WI38 (cell line): ENCODE measurements at regions not wholly inside any gene's neighbourhood (a gene's known extent, or its start where the extent isn't known, plus 50 kb on each side); places are given as distances from the start of the nearest gene placed in this dataset.

Source experiments
- H3K4me3 ChIP-seq: 2 replicates; pipeline ENCODE4 v1.5.1; 2011; ENCODE audit warnings: low read depth, mild to moderate bottlenecking, control low read depth, low read length
- CTCF ChIP-seq: IDR thresholded peaks from 2 replicates; pipeline ENCODE4 v1.5.1; 2012; ENCODE audit warnings: low read depth, mild to moderate bottlenecking, control low read depth, low read length

GRCh38 chr2:136386046-136386445, 268.1 kb upstream of the CXCR4 start:
- no peak overlapping the region for H3K4me3 ChIP-seq
- no peak for TF ChIP-seq CTCF

GRCh38 chr2:136384531-136385303, 266.8 kb upstream of the CXCR4 start:
- no peak overlapping the region for H3K4me3 ChIP-seq
- no peak for TF ChIP-seq CTCF

- no peak for TF ChIP-seq CTCF
- H3K4me3 ChIP-seq = no peak overlapping the region
Observed at GRCh38 chr2:136383167-136383566, 265.2 kb upstream of the CXCR4 start.

GRCh38 chr2:136381722-136382633, 264.0 kb upstream of the CXCR4 start:
- H3K4me3 ChIP-seq = no peak overlapping the region
- TF ChIP-seq CTCF = no peak

- TF ChIP-seq CTCF = no peak
- no peak overlapping the region for H3K4me3 ChIP-seq
Observed at GRCh38 chr2:136381245-136381644, 263.3 kb upstream of the CXCR4 start.

- TF ChIP-seq CTCF = no peak
Observed at GRCh38 chr2:136378712-136379595, 261.0 kb upstream of the CXCR4 start.

More at GRCh38 chr2:136378712-136379595, 261.0 kb upstream of the CXCR4 start:
- no peak overlapping the region for H3K4me3 ChIP-seq
